ENCODE measurements at regions not wholly inside any gene's neighbourhood (a gene's known extent, or its start where the extent isn't known, plus 50 kb on each side); places are given as distances from the start of the nearest gene placed in this dataset.

DNA sequence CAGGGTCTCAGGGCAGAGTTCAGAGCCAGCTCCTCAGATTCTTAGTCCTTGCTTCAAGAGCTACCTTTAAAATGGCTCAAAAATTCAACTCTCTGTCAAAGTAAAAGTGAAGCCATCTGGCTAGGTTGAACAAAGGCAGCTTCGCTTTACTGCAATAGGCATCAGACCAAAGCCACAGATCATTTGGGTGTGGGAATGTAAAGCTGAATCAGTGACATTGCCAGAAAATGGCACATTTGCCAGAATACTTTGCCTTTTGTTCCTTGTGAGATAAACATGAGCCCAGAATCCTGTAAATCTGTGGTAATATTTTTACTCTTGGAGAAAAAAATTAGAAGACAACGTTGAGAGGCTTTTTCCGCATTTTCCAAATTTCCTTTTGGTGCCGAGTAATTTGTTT is 210.5 kb downstream of the PALM2AKAP2 start:
- TF ChIP-seq POLR2AphosphoS5 (IDR thresholded peaks at IDR 0.05) (no peak), CTCF (IDR thresholded peaks at IDR 0.05) (no peak), POLR2A (IDR thresholded peaks at IDR 0.05) (no peak), EP300 (IDR thresholded peaks at IDR 0.05) (no peak)
